Activated CD4-positive, alpha-beta T cell treated with anti-CD3 and anti-CD28 coated beads, Interleukin-2, amount 50 U/mL, for 16 hours (primary cell): ENCODE measurements at regions not wholly inside any gene's neighbourhood (a gene's known extent, or its start where the extent isn't known, plus 50 kb on each side); places are given as distances from the start of the nearest gene placed in this dataset.
A peak's percentile ranks its signal among the peaks of the same experiment; 100 is the strongest.
"Not testable (repeated sequence)": the region's sequence is repeated elsewhere in the genome, so short reads cannot be mapped to it uniquely, and the experiment has no call there.

Source experiments
- DNase-seq: peaks from one replicate; pipeline ENCODE4 v3.0.0-alpha.2; 2020

- no peak for DNase-seq
Observed at GRCh38 chr12:119931402-119931801, 54.3 kb upstream of the CIT start.

GRCh38 chr12:119932921-119933320 lies 55.8 kb upstream of the CIT start:
- no peak for DNase-seq

DNA sequence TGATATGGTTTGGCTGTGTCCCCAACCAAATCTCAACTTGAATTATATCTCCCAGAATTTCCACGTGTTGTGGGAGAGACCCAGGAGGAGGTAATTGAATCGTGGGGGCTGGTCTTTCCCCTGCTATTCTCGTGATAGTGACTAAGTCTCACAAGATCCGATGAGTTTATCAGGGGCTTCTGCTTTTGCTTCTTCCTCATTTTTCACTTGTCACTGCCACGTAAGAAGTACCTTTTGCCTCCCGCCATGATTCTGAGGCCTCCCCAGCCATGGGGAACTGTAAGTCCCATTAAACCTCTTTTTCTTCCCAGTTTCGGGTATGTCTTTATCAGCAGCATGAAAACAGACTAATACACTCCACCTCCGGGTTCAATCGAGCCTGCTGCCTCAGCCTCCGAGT lies 54.3 kb upstream of the BICDL1 start:
- DNase-seq = not testable (repeated sequence)

DNA sequence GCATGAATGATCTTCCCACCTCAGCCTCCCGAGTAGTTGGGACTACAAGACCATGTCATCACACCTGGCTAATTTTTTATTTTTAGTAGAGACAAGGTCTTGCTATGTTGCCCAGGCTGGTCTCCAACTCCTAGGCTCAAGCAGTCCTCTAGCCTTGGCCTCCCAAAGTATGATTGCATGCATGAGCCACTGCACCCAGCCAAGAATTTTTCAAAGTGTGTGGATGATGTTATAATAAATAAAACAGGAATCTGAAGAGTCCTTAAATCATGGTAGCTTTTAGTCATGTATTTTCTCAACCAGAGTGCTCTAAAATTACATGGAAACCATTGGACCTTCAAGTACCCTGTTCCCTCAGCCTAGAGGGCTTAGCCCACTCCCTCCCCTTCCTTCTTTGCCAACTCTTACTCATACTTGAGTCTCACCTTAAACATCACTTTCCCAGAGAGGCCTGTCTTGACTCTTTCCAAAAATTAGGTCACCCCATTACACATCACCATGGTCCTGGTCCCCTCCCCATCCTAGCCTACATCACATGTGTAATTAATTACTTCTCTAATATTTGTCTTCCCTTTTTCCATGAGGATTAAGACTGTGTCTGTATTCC lies 52.2 kb upstream of the BICDL1 start:
- DNase-seq = no peak

DNA sequence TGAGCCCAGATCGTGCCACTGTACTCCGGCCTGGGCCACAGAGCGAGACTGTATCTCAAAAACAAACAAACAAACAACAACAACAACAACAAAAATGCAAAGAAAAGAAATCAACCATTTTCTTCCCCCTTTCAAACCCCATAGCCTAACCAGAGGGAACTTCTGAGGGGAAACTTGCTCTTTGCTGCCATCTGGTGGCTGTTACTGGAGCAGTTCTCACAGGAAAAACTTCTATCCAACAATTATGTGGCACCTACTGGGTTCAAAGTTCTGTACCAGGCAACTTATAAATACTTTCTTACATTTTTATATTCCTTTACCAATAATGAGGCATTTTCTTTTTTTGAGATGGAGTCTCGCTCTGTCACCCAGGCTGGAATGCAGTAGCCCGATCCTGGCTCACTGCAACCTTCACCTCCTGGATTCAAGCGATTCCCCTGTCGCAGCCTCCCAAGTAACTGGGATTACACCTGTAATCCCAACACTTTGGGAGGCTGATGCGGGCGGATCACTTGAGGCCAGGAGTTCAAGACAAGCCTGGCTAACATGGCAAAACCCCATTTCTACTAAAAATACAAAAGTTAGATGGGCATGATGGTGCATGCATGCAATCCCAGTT lies 50.9 kb upstream of the BICDL1 start:
- DNase-seq = peak; percentile 59
